ENCODE measurements at regions not wholly inside any gene's neighbourhood (a gene's known extent, or its start where the extent isn't known, plus 50 kb on each side); places are given as distances from the start of the nearest gene placed in this dataset.

DNA sequence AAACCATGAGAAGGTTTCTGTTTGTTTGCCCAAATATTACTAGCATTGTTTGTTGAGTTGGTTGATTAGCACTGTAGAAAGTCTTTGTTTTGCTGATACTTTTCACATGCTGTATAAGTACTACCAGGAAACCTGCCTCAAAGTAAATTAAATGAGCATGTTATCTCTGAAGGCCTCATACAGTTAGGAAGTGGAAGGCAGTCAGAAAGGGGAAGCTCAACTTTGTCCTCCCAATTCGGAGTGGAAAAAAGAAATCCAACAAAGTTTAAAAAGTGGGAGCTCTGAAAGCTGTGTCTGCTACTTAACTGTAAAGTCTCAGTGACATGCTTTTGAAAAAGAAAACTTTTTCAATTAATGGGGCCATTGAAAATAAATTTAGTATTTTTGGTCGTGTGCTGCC is 188.3 kb upstream of the BLID start:
- TF ChIP-seq EZH2 (IDR thresholded peaks at IDR 0.05; ENCODE audit: insufficient read depth, low read length) = no peak
- TF ChIP-seq, protein P1, sequence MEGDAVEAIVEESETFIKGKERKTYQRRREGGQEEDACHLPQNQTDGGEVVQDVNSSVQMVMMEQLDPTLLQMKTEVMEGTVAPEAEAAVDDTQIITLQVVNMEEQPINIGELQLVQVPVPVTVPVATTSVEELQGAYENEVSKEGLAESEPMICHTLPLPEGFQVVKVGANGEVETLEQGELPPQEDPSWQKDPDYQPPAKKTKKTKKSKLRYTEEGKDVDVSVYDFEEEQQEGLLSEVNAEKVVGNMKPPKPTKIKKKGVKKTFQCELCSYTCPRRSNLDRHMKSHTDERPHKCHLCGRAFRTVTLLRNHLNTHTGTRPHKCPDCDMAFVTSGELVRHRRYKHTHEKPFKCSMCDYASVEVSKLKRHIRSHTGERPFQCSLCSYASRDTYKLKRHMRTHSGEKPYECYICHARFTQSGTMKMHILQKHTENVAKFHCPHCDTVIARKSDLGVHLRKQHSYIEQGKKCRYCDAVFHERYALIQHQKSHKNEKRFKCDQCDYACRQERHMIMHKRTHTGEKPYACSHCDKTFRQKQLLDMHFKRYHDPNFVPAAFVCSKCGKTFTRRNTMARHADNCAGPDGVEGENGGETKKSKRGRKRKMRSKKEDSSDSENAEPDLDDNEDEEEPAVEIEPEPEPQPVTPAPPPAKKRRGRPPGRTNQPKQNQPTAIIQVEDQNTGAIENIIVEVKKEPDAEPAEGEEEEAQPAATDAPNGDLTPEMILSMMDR (IDR thresholded peaks at IDR 0.05; ENCODE audit: insufficient read depth, low read depth, low read length) = no peak

All from astrocyte (in vitro differentiated cells and primary cell).